Liver (tissue), 3 donors: ENCODE measurements at regions not wholly inside any gene's neighbourhood (a gene's known extent, or its start where the extent isn't known, plus 50 kb on each side); places are given as distances from the start of the nearest gene placed in this dataset.

Experiments
- CTCF ChIP-seq: fragments of 150-350 bp; IDR thresholded peaks from 2 replicates; pipeline ENCODE4 v1.5.1; 2017; ENCODE audit warnings: improper control_type of control experiment, low read depth, low read length; ENCODE audit not compliant: missing input control
- GABPA ChIP-seq, 2 donors: IDR thresholded peaks in 1 of 2; conservative IDR thresholded peaks in 1 of 2; 2 replicates each; pipeline ENCODE4 v1.6.1; 2016; ENCODE audit warnings: antibody characterized with exemption in 2 of 2, mild to moderate bottlenecking in 1 of 2, moderate library complexity in 1 of 2
- donor health status: healthy.
- donor health status: healthy.

- TF ChIP-seq GABPA (IDR thresholded peaks at IDR 0.05 in 1 of 2, conservative IDR thresholded peaks at IDR 0.05 in 1 of 2), result no peak
- TF ChIP-seq CTCF, result no peak
Observed at GRCh38 chr12:45622210-45622937, 107.1 kb upstream of the ARID2 start.
